ENCODE measurements at regions not wholly inside any gene's neighbourhood (a gene's known extent, or its start where the extent isn't known, plus 50 kb on each side); places are given as distances from the start of the nearest gene placed in this dataset.
A peak's percentile ranks its signal among the peaks of the same experiment; 100 is the strongest.

GRCh38 chrX:146186540-146186939 is 368.9 kb downstream of the SLITRK2 start:
- Histone ChIP-seq H3K9me2 (replicated peaks; ENCODE audit: control insufficient read depth, low read length) (no peaks in the 10 kb centered on the region), H3K27ac (ENCODE audit: low read depth, low read length) (no peak overlapping the region), H3K79me2 (ENCODE audit: control insufficient read depth, low read length) (no peaks in the 10 kb centered on the region), H3K9me3 (ENCODE audit: control insufficient read depth, insufficient read depth, low read length) (no peaks in the 10 kb centered on the region), H4K20me1 (ENCODE audit: control insufficient read depth, insufficient read depth, low read depth, low read length) (no peaks in the 10 kb centered on the region), H3K36me3 (ENCODE audit: control insufficient read depth, low read length) (no peaks in the 10 kb centered on the region), H3K27me3 (ENCODE audit: control insufficient read depth, low read length) (no peaks in the 10 kb centered on the region), H3K4me1 (ENCODE audit: control insufficient read depth, low read length) (no peaks in the 10 kb centered on the region), H3K4me3 (ENCODE audit: low read length) (no peak overlapping the region), H3K4me2 (ENCODE audit: low read length) (no peak overlapping the region), H3F3A (ENCODE audit: control insufficient read depth, insufficient read depth) (no peaks in the 10 kb centered on the region)
- TF ChIP-seq, protein P1, sequence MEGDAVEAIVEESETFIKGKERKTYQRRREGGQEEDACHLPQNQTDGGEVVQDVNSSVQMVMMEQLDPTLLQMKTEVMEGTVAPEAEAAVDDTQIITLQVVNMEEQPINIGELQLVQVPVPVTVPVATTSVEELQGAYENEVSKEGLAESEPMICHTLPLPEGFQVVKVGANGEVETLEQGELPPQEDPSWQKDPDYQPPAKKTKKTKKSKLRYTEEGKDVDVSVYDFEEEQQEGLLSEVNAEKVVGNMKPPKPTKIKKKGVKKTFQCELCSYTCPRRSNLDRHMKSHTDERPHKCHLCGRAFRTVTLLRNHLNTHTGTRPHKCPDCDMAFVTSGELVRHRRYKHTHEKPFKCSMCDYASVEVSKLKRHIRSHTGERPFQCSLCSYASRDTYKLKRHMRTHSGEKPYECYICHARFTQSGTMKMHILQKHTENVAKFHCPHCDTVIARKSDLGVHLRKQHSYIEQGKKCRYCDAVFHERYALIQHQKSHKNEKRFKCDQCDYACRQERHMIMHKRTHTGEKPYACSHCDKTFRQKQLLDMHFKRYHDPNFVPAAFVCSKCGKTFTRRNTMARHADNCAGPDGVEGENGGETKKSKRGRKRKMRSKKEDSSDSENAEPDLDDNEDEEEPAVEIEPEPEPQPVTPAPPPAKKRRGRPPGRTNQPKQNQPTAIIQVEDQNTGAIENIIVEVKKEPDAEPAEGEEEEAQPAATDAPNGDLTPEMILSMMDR (IDR thresholded peaks at IDR 0.05; ENCODE audit: low read depth, low read length, poor library complexity, severe bottlenecking): no peak
- no peak for TF ChIP-seq EZH2phosphoT487 (IDR thresholded peaks at IDR 0.05; ENCODE audit: borderline replicate concordance, low read length)

DNA sequence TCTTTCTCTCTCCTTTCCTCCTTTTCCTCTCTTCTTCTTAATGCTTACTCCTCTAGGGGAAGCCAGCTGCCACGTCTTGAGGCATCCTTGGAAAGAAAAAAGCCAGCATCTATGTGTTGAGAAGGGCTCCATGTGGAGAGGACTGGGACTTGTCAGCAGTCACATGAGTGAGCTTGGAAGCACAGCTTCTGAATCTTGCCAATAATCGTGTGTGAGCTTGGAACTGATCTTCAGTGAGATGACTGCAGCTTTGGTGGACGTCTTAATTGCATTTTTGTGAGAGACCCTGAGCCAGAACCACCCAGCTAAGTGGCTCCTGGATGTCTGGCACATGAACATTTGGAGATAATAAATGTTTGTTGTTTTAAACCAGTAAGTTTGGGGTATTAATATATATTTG is 371.7 kb downstream of the SLITRK2 start:
- Histone ChIP-seq H3K4me1 (ENCODE audit: control insufficient read depth, low read length) (no peaks in the 10 kb centered on the region), H3K27ac (ENCODE audit: low read depth, low read length) (no peak overlapping the region), H3F3A (ENCODE audit: control insufficient read depth, insufficient read depth) (no peaks in the 10 kb centered on the region), H3K36me3 (ENCODE audit: control insufficient read depth, low read length) (no peaks in the 10 kb centered on the region), H3K27me3 (ENCODE audit: control insufficient read depth, low read length) (no peaks in the 10 kb centered on the region), H3K79me2 (ENCODE audit: control insufficient read depth, low read length) (no peaks in the 10 kb centered on the region), H4K20me1 (ENCODE audit: control insufficient read depth, insufficient read depth, low read depth, low read length) (no peaks in the 10 kb centered on the region), H3K4me2 (ENCODE audit: low read length) (no peak overlapping the region), H3K9me3 (ENCODE audit: control insufficient read depth, insufficient read depth, low read length) (no peaks in the 10 kb centered on the region), H3K9me2 (replicated peaks; ENCODE audit: control insufficient read depth, low read length) (no peaks in the 10 kb centered on the region), H3K4me3 (ENCODE audit: low read length) (no peak overlapping the region)
- no peak for TF ChIP-seq EZH2phosphoT487 (IDR thresholded peaks at IDR 0.05; ENCODE audit: borderline replicate concordance, low read length)
- TF ChIP-seq, protein P1 (IDR thresholded peaks at IDR 0.05; ENCODE audit: low read depth, low read length, poor library complexity, severe bottlenecking): no peak

GRCh38 chrX:146208821-146209220 is 391.2 kb downstream of the SLITRK2 start:
- Histone ChIP-seq H3K4me3 (ENCODE audit: low read length) (no peak overlapping the region), H4K20me1 (ENCODE audit: control insufficient read depth, insufficient read depth, low read depth, low read length) (no peaks in the 10 kb centered on the region), H3K4me1 (ENCODE audit: control insufficient read depth, low read length) (no peaks in the 10 kb centered on the region), H3F3A (ENCODE audit: control insufficient read depth, insufficient read depth) (no peaks in the 10 kb centered on the region), H3K9me3 (ENCODE audit: control insufficient read depth, insufficient read depth, low read length) (no peaks in the 10 kb centered on the region), H3K27me3 (ENCODE audit: control insufficient read depth, low read length) (no peaks in the 10 kb centered on the region), H3K4me2 (ENCODE audit: low read length) (no peak overlapping the region), H3K9me2 (replicated peaks; ENCODE audit: control insufficient read depth, low read length) (no peaks in the 10 kb centered on the region), H3K27ac (ENCODE audit: low read depth, low read length) (no peak overlapping the region), H3K79me2 (ENCODE audit: control insufficient read depth, low read length) (no peaks in the 10 kb centered on the region), H3K36me3 (ENCODE audit: control insufficient read depth, low read length) (no peaks in the 10 kb centered on the region)
- no peak for TF ChIP-seq EZH2phosphoT487 (IDR thresholded peaks at IDR 0.05; ENCODE audit: borderline replicate concordance, low read length)
- TF ChIP-seq, protein P1 (IDR thresholded peaks at IDR 0.05; ENCODE audit: low read depth, low read length, poor library complexity, severe bottlenecking): no peak

DNA sequence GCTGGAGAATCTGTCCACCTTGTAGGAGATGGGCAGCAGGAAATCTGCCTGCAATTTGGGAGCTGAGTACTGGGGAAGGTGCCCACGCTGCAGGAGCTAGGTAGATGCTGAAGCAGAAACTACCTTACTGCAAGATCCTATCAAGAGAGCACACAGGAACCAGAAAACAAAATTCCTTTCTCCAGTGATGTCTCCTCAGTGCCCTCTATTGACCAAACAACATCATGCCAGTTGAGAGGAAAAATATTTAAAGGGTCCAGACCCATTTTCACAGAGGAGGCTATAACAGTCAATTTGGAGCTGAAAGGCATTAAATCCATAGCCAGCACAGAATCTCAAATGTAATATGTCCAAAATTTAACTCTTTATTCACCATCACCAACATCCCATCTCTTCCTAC is 406.8 kb downstream of the SLITRK2 start:
- no peaks in the 10 kb centered on the region for H3K36me3 ChIP-seq (ENCODE audit: control insufficient read depth, low read length)
- H3K27ac ChIP-seq (ENCODE audit: low read depth, low read length): no peak overlapping the region
- H3F3A ChIP-seq (ENCODE audit: control insufficient read depth, insufficient read depth): no peaks in the 10 kb centered on the region
- TF ChIP-seq, protein P1 (IDR thresholded peaks at IDR 0.05; ENCODE audit: low read depth, low read length, poor library complexity, severe bottlenecking): peak; percentile 34
- TF ChIP-seq EZH2phosphoT487 (IDR thresholded peaks at IDR 0.05; ENCODE audit: borderline replicate concordance, low read length): no peak
- H3K9me3 ChIP-seq (ENCODE audit: control insufficient read depth, insufficient read depth, low read length): no peaks in the 10 kb centered on the region
- no peaks in the 10 kb centered on the region for H3K27me3 ChIP-seq (ENCODE audit: control insufficient read depth, low read length)
- H3K4me2 ChIP-seq (ENCODE audit: low read length): no peak overlapping the region
- no peaks in the 10 kb centered on the region for H3K4me1 ChIP-seq (ENCODE audit: control insufficient read depth, low read length)
- H3K4me3 ChIP-seq (ENCODE audit: low read length): no peak overlapping the region
- no peaks in the 10 kb centered on the region for H3K9me2 ChIP-seq (replicated peaks; ENCODE audit: control insufficient read depth, low read length)
- H4K20me1 ChIP-seq (ENCODE audit: control insufficient read depth, insufficient read depth, low read depth, low read length): no peaks in the 10 kb centered on the region
- H3K79me2 ChIP-seq (ENCODE audit: control insufficient read depth, low read length): no peaks in the 10 kb centered on the region
